ENCODE measurements at regions not wholly inside any gene's neighbourhood (a gene's known extent, or its start where the extent isn't known, plus 50 kb on each side); places are given as distances from the start of the nearest gene placed in this dataset.
"Not testable (repeated sequence)": the region's sequence is repeated elsewhere in the genome, so short reads cannot be mapped to it uniquely, and the experiment has no call there.

DNA sequence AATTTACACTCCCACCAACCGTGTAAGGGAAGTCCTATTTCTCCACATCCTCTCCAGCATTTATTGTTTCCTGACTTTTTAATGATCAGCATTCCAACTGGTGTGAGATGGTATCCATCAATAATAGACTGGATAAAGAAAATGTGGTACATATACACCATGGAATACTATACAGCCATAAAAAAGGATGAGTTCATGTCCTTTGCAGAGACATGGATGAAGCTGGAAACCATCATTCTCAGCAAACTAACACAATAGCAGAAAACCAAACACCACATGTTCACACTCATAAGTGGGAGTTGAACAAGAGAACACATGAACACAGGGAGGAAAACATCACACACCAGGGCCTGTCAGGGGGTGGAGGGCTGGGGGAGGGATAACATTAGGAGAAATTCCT is 1290.6 kb upstream of the EYS start:
- not testable (repeated sequence) for TF ChIP-seq POLR2AphosphoS5 (IDR thresholded peaks at IDR 0.05; ENCODE audit: low read depth, low read length); POLR2A (IDR thresholded peaks at IDR 0.05; ENCODE audit: control extremely low read depth in 1 of 2, low read depth in 2 of 2, low read length in 2 of 2); FOSL1 (IDR thresholded peaks at IDR 0.05; ENCODE audit: insufficient read depth, low read depth, low read length); EZH2 (IDR thresholded peaks at IDR 0.05; ENCODE audit: low read depth, low read length, severe bottlenecking); ZNF274 (IDR thresholded peaks at IDR 0.05; ENCODE audit: borderline replicate concordance, extremely low read depth, low read length)
- TF ChIP-seq, protein P1, sequence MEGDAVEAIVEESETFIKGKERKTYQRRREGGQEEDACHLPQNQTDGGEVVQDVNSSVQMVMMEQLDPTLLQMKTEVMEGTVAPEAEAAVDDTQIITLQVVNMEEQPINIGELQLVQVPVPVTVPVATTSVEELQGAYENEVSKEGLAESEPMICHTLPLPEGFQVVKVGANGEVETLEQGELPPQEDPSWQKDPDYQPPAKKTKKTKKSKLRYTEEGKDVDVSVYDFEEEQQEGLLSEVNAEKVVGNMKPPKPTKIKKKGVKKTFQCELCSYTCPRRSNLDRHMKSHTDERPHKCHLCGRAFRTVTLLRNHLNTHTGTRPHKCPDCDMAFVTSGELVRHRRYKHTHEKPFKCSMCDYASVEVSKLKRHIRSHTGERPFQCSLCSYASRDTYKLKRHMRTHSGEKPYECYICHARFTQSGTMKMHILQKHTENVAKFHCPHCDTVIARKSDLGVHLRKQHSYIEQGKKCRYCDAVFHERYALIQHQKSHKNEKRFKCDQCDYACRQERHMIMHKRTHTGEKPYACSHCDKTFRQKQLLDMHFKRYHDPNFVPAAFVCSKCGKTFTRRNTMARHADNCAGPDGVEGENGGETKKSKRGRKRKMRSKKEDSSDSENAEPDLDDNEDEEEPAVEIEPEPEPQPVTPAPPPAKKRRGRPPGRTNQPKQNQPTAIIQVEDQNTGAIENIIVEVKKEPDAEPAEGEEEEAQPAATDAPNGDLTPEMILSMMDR (IDR thresholded peaks at IDR 0.05; ENCODE audit: control extremely low read depth in 1 of 3, insufficient read depth in 1 of 3, low read depth in 1 of 3, low read length in 3 of 3): not testable (repeated sequence)

Data from H1 (cell line).